ENCODE measurements at regions not wholly inside any gene's neighbourhood (a gene's known extent, or its start where the extent isn't known, plus 50 kb on each side); places are given as distances from the start of the nearest gene placed in this dataset.
"Not testable (repeated sequence)": the region's sequence is repeated elsewhere in the genome, so short reads cannot be mapped to it uniquely, and the experiment has no call there.

DNA sequence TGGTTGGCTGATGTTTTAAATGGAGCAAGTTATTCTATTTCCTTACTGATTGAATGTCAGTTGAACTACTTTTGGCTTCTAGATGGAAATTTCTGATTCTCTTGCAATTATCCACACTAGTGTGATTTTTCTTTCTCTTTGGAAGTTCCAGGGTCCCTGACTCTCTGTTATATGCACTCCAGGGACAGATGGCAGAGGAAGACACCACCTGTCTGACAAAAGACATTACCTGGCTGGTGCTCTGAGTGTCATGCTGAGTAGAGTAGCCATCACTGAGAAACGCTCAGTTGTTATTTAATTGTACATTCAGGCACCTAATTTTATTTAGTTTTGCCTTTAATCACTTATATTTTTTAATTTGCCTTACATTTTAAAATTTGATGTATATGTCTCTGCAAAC, 105.4 kb upstream of the TLL1 start:
- DNase-seq (ENCODE audit: low read depth), result no peak

DNA sequence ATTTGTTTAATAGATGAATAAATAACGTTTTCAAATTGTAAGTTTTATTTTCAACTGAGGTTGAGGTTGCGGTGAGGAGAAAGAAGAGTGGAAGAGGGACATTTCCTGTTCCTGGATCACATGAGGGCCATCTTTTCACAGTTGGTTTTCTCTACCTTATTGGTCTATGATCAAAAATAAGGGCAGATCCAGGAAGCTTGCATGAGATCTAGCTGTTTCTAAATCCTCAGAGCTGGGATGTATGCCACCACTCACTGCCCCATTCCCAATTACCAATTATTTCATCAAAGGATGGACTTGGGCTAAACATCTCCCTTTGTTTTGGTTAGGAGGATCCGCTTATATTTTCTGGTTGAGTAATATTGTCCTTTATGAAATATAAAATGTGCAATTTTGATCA, 104.8 kb upstream of the TLL1 start:
- DNase-seq (ENCODE audit: low read depth), result no peak

DNA sequence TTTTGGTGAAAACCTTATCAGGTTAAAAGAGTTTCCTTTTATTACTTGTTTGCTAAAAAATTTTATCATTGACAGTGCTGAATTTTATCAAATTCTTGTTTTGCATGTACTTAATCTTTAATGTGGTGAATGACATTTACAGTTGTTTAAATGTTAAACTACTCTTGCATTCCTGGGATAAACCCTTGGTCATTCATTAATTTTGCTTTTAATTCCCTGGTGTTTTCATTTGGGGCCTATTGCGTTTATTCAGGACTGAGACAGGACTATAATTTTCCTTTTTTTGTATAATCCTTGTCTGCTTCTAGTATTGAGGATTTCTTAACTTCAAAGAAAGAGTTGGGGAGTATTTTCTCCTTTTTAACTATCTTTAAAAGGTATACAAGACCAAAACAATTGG, 98.7 kb upstream of the TLL1 start:
- DNase-seq (ENCODE audit: low read depth), result no peak

DNA sequence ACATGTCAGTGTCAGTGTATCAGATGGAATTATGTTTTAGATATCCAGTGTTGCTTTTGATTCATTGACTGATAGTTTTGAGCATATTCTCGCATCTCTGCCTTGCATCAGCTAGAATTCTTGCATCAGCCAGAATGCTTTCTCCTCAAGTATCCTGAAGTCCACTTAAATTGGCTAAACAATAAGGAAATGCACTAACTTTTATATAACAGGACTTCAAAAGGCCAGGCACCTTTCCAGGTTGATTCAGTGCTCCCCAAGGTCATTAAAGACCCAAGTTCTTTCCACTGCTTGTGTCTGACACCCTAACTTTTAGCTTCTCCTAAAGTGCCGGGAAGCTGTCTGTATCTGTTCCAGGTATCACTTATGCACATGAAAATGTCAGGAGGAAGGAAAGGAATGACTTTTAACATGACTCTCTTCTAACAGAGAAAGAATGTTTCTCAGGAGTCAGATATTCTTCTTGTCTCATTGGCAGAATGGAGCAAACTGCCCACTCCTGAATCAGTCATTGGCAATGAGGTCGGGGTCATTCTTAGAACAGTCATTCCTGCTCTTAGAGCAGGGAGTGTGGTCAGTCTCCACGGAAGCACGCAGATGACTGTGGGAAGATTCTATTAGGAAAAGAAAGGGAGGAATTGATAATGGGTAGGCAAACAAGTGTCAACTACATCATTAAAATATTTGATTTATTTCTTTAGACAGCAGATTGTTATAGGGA, 92.9 kb upstream of the TLL1 start:
- no peak for DNase-seq (ENCODE audit: low read depth)

- DNase-seq (ENCODE audit: low read depth), result no peak
Observed at GRCh38 chr4:165780735-165781134, 92.3 kb upstream of the TLL1 start.

GRCh38 chr4:165782623-165783022, 90.4 kb upstream of the TLL1 start:
- DNase-seq (ENCODE audit: low read depth), result no peak

DNA sequence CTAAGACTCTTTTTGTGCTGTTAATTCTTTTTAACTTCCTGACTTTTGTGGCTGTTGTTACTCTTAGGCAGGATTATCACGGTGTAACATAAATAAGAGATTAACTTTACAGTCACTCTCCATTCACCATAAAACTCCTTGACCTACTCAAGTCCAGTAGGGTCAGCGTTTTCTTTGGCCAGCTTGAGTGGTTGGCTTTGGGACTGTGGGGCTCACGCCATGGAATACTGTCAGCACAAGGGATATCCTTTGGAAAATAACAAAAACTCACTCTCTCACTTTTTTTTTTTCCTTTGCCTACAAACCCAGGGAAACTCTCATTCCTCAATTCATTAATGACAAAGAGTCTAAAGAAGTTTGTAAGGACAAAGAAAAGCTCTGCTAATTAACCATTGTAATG, 89.4 kb upstream of the TLL1 start:
- no peak for DNase-seq (ENCODE audit: low read depth)

GRCh38 chr4:165784672-165785071, 88.4 kb upstream of the TLL1 start:
- no peak for DNase-seq (ENCODE audit: low read depth)

GRCh38 chr4:165785337-165785736, 87.7 kb upstream of the TLL1 start:
- DNase-seq (ENCODE audit: low read depth), result no peak

DNA sequence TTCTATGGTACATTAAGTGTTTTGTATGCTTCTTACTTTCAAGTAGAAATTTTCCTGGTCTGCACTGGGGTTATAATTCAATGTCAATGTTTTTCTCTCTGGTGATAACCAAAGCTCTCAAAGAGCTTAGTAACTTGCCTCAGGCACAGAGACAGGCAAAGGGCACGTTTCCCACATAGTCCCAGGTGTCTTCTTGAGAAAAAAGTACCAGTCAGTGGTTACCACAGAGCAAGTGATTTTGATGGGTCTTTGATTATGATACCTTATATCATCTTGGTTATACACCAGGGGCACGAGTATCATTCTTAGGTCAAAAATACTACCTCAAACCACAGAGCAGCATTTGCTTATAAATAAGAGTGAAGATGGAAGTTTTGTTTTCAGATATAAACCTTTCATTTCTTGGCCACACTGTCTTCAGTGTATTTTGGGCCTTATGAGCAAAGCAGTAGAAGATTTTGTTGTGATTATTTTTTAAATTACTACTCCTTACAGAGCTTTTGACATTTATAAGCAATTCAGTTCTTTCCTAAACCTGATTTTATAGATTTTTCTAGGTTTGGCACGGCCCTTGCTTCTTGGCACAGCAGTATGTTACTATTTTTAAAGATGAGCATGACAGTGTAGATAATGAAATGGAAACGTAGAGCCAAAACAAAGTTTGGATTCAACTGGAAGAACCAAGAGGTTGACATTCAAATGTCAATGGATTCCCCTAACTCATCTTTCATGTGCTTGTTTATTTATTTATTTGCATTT, 85.3 kb upstream of the TLL1 start:
- DNase-seq (ENCODE audit: low read depth), result no peak

- DNase-seq (ENCODE audit: low read depth), result no peak
Observed at GRCh38 chr4:165788686-165789463, 84.2 kb upstream of the TLL1 start.

DNA sequence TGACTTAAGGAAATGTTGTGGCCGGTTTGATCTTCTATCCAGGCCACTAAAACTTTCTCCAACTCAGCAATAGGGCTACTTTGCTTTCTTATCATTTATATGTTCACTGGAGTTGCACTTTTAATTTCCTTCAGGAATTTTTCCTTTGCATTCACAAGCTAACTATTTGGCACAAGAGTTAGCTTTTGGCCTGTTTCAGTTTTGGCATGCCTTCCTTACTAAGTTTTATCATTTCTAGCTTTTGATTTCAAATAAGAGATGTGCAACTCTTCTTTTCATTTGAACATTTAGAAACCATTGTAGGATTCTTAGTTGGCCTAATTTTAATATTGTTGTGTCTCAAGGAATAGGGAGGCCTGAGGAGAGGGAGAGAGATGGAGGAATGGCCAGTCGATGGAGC, 79.8 kb upstream of the TLL1 start:
- DNase-seq (ENCODE audit: low read depth), result no peak

- no peak for DNase-seq (ENCODE audit: low read depth)
Observed at GRCh38 chr4:165794834-165795233, 78.2 kb upstream of the TLL1 start.

GRCh38 chr4:165799384-165799815, 73.6 kb upstream of the TLL1 start:
- no peak for DNase-seq (ENCODE audit: low read depth)

DNA sequence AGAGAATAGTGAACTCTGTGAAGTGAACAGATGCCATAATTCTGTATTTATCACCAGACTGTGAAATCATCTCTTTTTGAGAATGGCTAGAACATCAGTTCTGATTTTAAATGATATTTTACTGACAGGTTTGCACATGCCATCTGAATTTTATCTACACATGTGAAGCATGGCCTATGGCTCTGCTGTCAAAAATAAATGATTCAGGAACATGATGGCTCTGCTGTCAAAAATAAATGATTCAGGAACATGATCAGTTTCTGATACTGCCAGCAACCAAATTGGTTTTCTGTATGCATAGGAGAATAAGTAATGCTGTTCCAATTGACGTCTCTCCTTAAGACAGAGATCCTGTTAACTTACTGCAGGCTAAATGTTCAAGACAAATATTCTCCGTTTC, 70.6 kb upstream of the TLL1 start:
- DNase-seq (ENCODE audit: low read depth), result no peak

DNA sequence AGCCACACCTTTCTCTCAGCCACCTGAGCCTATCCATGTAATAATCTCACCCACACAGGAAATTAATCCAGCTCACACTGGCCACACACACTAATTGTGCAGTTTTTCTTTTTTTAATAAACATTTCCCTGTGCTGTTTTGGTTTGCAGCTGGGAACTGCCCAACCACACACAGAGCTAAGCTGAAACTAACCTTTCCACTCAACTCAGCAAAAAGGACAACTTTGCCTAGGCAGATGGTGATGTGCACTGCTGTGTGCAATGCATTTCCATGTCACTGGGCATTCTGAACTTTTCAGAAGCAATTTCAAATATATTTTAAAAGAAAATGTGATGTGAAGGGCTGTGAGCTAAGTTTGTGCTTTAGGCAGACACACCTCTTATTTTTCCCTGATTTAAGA, 70.0 kb upstream of the TLL1 start:
- no peak for DNase-seq (ENCODE audit: low read depth)

DNA sequence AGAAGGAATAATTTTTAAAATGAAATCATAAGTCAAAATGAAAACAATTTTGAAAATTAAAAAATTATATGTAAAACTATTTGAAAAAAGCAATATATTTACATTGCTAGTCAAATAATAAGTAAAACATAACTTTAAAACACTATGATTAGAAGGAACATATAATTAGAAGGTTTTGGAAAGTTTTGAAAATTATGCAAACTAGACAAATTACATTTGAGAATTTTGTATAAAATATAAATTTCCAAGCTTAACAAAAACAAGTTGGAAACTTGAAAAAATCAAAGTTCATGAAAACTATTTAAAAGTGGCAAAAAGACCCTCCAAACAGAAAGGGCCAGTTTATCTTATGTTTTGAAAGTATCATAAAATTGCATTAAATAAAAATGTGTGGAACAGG, 67.6 kb upstream of the TLL1 start:
- DNase-seq (ENCODE audit: low read depth), result no peak

DNA sequence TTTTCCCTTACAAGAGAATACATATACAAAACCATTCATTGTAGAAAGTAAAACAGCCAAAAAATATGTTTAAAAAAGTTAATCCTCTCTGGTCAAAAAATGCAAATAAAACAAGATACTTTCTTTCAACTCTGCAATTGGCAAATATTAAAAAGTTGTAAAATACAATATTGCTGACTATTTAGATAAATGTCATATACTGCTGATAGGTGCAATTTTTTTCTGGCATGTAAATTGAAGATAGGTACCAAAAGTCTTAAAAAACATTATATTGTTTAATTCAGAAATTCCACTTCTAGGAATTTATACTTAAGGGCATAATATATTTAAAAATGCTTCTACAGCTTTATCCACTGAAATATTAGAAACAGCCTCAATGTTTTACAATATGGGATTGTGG, 66.4 kb upstream of the TLL1 start:
- no peak for DNase-seq (ENCODE audit: low read depth)

DNA sequence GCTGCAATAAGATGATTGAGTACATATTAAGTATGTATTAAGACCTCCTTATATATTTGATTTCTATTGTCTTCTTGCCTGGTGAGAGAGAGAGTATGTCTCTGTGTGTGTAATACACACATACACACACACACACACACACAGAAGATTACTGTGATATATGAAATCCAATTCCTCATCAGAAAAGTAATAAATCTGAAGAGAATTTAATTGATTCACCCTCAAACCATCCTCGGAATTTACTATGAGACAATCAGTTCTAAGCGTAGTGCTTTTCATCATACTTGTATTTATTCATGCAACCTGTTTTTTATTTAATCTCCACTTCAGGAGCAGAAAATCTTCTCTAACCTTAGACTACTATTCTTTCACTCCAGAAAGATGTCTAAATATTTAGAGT, 62.3 kb upstream of the TLL1 start:
- DNase-seq (ENCODE audit: low read depth), result no peak

DNA sequence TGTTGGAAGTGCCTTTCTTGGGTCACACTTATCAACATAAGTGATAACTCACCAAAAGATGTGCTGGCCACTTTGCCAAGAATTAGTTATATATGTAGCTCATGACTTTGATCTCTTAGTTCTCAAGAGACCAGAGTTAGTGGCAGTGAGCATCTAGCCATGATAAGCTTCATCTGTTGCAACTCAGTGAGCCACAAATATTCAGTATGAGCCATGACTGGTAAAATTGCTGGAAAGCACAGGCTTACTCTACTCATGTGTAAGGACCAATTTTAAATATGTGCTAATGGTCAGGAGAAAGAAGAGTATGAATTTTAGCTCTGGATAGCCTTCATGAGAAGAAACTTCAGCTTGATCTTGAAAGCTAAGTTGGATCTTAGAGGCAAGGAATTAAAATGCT, 59.4 kb upstream of the TLL1 start:
- no peak for DNase-seq (ENCODE audit: low read depth)

- DNase-seq (ENCODE audit: low read depth), result no peak
Observed at GRCh38 chr4:165814256-165815020, 58.6 kb upstream of the TLL1 start.

- not testable (repeated sequence) for DNase-seq (ENCODE audit: low read depth)
Observed at GRCh38 chr4:165819126-165819525, 53.9 kb upstream of the TLL1 start.
